ENCODE measurements at regions not wholly inside any gene's neighbourhood (a gene's known extent, or its start where the extent isn't known, plus 50 kb on each side); places are given as distances from the start of the nearest gene placed in this dataset.

DNA sequence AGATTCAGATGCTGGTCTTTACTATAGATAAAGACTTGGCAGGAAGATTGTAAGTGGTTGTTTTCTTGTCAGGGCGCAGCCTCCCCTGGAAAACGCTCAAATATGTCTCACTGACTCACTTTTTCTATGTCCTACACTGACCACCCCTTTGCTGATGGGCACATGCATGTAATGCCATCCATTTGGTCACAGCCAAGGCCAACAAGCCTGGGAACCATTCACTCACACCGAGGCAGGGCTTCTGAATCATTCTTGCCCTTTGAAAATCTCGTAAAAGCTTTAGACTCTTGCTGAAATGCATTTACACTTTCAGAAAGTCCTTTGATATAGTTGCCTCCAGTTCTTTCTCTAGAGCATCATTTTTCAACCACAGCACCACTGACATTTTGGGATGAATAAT, 249.4 kb downstream of the ACTL7B start:
- no peaks in the 10 kb centered on the region for H3K4me1 ChIP-seq (replicated peaks in 1 of 2)
- H3K27me3 ChIP-seq = no peaks in the 10 kb centered on the region
- H3K36me3 ChIP-seq (replicated peaks in 1 of 2) = no peaks in the 10 kb centered on the region
- H3K27ac ChIP-seq = no peak overlapping the region
- H3K9me3 ChIP-seq (replicated peaks in 1 of 3) = no peaks in the 10 kb centered on the region
- WGBS, 4 donors = 51 to 58% (median 56%) methylated on average over 4 of the region's 4 CpGs
- intact Hi-C loops (cut with DNase I) = no loop called here
- H3K4me3 ChIP-seq = no peak overlapping the region
- TF ChIP-seq, protein P1, sequence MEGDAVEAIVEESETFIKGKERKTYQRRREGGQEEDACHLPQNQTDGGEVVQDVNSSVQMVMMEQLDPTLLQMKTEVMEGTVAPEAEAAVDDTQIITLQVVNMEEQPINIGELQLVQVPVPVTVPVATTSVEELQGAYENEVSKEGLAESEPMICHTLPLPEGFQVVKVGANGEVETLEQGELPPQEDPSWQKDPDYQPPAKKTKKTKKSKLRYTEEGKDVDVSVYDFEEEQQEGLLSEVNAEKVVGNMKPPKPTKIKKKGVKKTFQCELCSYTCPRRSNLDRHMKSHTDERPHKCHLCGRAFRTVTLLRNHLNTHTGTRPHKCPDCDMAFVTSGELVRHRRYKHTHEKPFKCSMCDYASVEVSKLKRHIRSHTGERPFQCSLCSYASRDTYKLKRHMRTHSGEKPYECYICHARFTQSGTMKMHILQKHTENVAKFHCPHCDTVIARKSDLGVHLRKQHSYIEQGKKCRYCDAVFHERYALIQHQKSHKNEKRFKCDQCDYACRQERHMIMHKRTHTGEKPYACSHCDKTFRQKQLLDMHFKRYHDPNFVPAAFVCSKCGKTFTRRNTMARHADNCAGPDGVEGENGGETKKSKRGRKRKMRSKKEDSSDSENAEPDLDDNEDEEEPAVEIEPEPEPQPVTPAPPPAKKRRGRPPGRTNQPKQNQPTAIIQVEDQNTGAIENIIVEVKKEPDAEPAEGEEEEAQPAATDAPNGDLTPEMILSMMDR (IDR thresholded peaks at IDR 0.05) = no peak
- TF ChIP-seq POLR2A (IDR thresholded peaks at IDR 0.05) = no peak
- DNase-seq = peak in 5 of 7 donors; percentile 3 to 49 (median 35)

DNA sequence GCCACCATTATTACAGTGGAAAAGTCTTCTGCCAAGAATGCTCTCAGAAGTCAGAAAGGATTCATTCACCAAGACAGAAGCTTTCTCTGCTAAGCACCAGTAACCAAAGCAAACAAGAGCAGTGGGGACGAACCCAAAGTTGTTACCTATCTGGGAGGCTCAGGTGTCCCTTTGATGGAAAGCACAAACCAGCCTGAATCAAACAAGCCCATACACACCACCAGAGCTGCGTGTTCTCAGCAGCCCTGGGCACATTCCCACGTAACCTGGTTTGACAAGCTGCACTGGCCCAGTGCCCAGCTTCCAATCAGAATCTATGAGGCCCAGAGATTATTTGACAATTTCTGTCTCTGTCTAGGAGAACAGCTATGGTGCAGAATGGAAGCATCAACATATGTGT, 252.6 kb downstream of the ACTL7B start:
- H3K4me1 ChIP-seq (replicated peaks in 1 of 2) = no peaks in the 10 kb centered on the region
- TF ChIP-seq, protein P1 (IDR thresholded peaks at IDR 0.05) = no peak
- no peak for TF ChIP-seq POLR2A (IDR thresholded peaks at IDR 0.05)
- H3K27me3 ChIP-seq = no peaks in the 10 kb centered on the region
- 56 to 70% (median 64%) methylated on average over 3 of the region's 3 CpGs for WGBS, 4 donors
- H3K4me3 ChIP-seq = no peak overlapping the region
- H3K27ac ChIP-seq = no peak overlapping the region
- intact Hi-C loops (cut with DNase I) = no loop called here
- peak in 2 of 7 donors; percentile 27 to 57 for DNase-seq
- no peaks in the 10 kb centered on the region for H3K36me3 ChIP-seq (replicated peaks in 1 of 2)
- H3K9me3 ChIP-seq (replicated peaks in 1 of 3) = no peaks in the 10 kb centered on the region

DNA sequence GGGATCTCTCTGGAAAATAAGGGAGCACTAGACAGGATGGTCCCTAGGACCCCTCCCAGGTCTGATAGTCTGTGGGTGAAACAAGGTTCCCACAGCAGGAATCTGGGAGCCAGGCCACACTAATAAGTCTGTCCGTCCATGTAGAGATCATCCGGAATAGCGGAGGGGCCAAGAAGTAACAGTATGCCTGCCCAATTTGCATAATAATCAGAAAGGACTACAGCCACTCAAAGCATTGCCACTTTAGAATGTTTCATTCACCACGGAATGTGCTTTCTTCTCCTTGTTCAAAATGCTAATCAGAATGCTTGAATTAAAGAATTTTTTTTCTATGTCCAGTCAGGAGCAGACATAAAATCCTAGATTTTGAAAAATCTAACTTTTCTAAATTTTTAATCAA, 254.9 kb downstream of the ACTL7B start:
- TF ChIP-seq POLR2A (IDR thresholded peaks at IDR 0.05) = no peak
- no peak overlapping the region for H3K27ac ChIP-seq
- DNase-seq = no peak
- no peaks in the 10 kb centered on the region for H3K36me3 ChIP-seq (replicated peaks in 1 of 2)
- H3K27me3 ChIP-seq = no peaks in the 10 kb centered on the region
- WGBS, 4 donors = 84 to 91% (median 87%) methylated on average over 4 of the region's 4 CpGs
- intact Hi-C loops (cut with DNase I) = no loop called here
- H3K9me3 ChIP-seq (replicated peaks in 1 of 3) = no peaks in the 10 kb centered on the region
- no peaks in the 10 kb centered on the region for H3K4me1 ChIP-seq (replicated peaks in 1 of 2)
- no peak overlapping the region for H3K4me3 ChIP-seq

DNA sequence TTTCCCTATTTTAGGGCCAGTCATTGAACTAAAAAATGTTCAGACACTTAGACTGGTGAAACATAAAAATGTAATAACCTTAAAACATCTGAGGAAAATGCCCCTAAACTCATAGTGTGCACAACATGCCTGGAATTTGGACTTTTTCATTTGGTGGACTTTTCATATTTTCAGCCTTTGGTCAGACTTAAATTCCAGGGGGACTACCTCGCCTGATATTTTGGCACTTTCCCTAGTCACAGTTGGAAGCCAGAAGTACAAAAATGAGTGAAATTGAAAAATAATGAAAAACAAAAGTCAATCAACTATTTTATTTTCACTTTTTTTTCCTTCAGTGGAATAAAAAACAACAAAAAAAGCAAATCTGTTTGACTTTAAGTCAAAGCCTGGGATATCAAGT, 256.2 kb downstream of the ACTL7B start:
- 58 to 74% (median 66%) methylated on average over 1 of the region's 1 CpG for WGBS, 4 donors
- TF ChIP-seq, protein P1 (IDR thresholded peaks at IDR 0.05) = no peak
- TF ChIP-seq POLR2A (IDR thresholded peaks at IDR 0.05) = no peak
- Histone ChIP-seq H3K9me3 (replicated peaks in 1 of 3) (no peaks in the 10 kb centered on the region), H3K27ac (no peak overlapping the region), H3K27me3 (no peaks in the 10 kb centered on the region), H3K4me3 (no peak overlapping the region), H3K36me3 (replicated peaks in 1 of 2) (no peaks in the 10 kb centered on the region), H3K4me1 (replicated peaks in 1 of 2) (no peaks in the 10 kb centered on the region)
- intact Hi-C loops (cut with DNase I) = no loop called here
- DNase-seq = no peak

DNA sequence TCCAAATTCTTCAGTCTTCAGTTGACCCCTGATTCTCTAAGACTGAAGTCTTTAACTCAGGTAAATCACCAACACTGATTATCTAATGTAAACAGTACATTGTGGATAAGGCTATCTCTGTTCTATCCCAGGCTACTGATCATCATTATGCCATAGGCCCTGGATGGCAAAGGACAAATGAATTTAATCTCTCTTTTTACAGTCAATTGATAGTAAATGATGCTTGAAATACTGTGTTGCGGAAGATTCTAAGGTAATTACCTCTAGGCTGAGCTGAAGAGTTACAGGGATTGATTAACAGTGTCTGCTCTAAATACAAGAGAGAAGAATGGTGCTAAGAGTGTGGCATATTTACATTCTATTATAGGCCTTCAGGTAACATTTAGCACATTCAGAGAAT, 264.7 kb downstream of the ACTL7B start:
- H3K4me3 ChIP-seq = no peak overlapping the region
- no peak for TF ChIP-seq POLR2A (IDR thresholded peaks at IDR 0.05)
- TF ChIP-seq, protein P1 (IDR thresholded peaks at IDR 0.05) = no peak
- H3K4me1 ChIP-seq (replicated peaks in 1 of 2) = no peaks in the 10 kb centered on the region
- peaks cover 5% of the 10 kb centered on the region for H3K27me3 ChIP-seq
- no peak for DNase-seq
- 91 to 100% (median 96%) methylated on average over 1 of the region's 1 CpG for WGBS, 4 donors
- intact Hi-C loops (cut with DNase I) = no loop called here
- H3K27ac ChIP-seq = no peak overlapping the region
- no peaks in the 10 kb centered on the region for H3K9me3 ChIP-seq (replicated peaks in 1 of 3)
- H3K36me3 ChIP-seq (replicated peaks in 1 of 2) = no peaks in the 10 kb centered on the region

All from adrenal gland (tissue), 9 donors.